ENCODE measurements at regions not wholly inside any gene's neighbourhood (a gene's known extent, or its start where the extent isn't known, plus 50 kb on each side); places are given as distances from the start of the nearest gene placed in this dataset.

- Histone ChIP-seq H4K91ac (replicated peaks; ENCODE audit: insufficient read length, low read length) (no peak overlapping the region), H4K20me1 (replicated peaks in 1 of 2; ENCODE audit: control insufficient read depth in 1 of 2, insufficient read depth in 2 of 2, low read length in 2 of 2) (no peaks in the 10 kb centered on the region), H4K5ac (ENCODE audit: insufficient read length, low read depth, low read length) (no peak overlapping the region), H3K56ac (replicated peaks; ENCODE audit: insufficient read length, low read depth, low read length) (no peak overlapping the region), H2BK120ac (replicated peaks; ENCODE audit: low read depth, low read length) (no peak overlapping the region), H2BK5ac (ENCODE audit: low read depth, low read length) (no peak overlapping the region), H3K79me2 (ENCODE audit: control insufficient read depth in 1 of 2, insufficient read depth in 2 of 2, low read length in 2 of 2) (no peaks in the 10 kb centered on the region), H3K79me1 (ENCODE audit: low read depth, low read length) (no peaks in the 10 kb centered on the region), H3K4me1 (replicated peaks in 1 of 4; ENCODE audit: control insufficient read depth in 3 of 4, insufficient read depth in 4 of 4, low read length in 3 of 4) (no peaks in the 10 kb centered on the region), H3K27me3 (replicated peaks in 1 of 4; ENCODE audit: control insufficient read depth in 3 of 4, extremely low read depth in 1 of 4, insufficient read depth in 3 of 4, low read length in 3 of 4) (no peaks in the 10 kb centered on the region), H3K23ac (ENCODE audit: insufficient read length) (no peak overlapping the region), H2BK12ac (ENCODE audit: low read depth, low read length) (no peak overlapping the region), H3K23me2 (ENCODE audit: low read depth, low read length) (no peaks in the 10 kb centered on the region), H3K4ac (replicated peaks; ENCODE audit: insufficient read length, low read depth, low read length) (no peak overlapping the region), H3K27ac (ENCODE audit: low read depth, low read length) (no peak overlapping the region), H2BK15ac (ENCODE audit: low read length) (no peak overlapping the region), H2AFZ (ENCODE audit: low read length) (no peak overlapping the region), H3K18ac (ENCODE audit: extremely low read depth, low read length) (no peak overlapping the region), H4K8ac (ENCODE audit: extremely low read depth, insufficient read depth, low read length) (no peak overlapping the region), H3K14ac (ENCODE audit: insufficient read length) (no peak overlapping the region), H2AK5ac (ENCODE audit: low read depth, low read length) (no peak overlapping the region), H3K9ac (replicated peaks in 1 of 4; ENCODE audit: extremely low read depth in 1 of 4, low read depth in 3 of 4, low read length in 3 of 4) (no peak overlapping the region), H2BK20ac (ENCODE audit: low read length) (no peak overlapping the region), H3K4me3 (ENCODE audit: extremely low read depth in 1 of 4, insufficient read depth in 2 of 4, low read depth in 3 of 4, low read length in 4 of 4) (no peak overlapping the region), H3K4me2 (ENCODE audit: insufficient read depth in 1 of 2, low read depth in 2 of 2, low read length in 2 of 2) (no peak overlapping the region), H3K9me3 (ENCODE audit: insufficient read depth in 2 of 2, low read depth in 1 of 2, low read length in 1 of 2) (peaks cover 12 to 14% of the 10 kb centered on the region in 2 experiments; a peak in 3 of 4 replicates), H3K36me3 (ENCODE audit: control insufficient read depth in 2 of 4, insufficient read depth in 4 of 4, low read length in 3 of 4) (no peaks in the 10 kb centered on the region)
- no peak for FAIRE-seq
- WGBS, 2 experiments (ENCODE audit: extremely low coverage in 1 of 2, insufficient coverage in 1 of 2, insufficient read length in 1 of 2, insufficient replicate concordance in 2 of 2, low coverage in 1 of 2, low lambda C conversion rate in 2 of 2, missing lambda C conversion rate in 1 of 2), result 81% methylated on average over 4 of the region's 4 CpGs; no CpG with 5 or more reads in 1 of the 2 experiments
- CTCF ChIA-PET (ENCODE audit: partially characterized antibody), result interaction anchor here (1.1 to 1.6 kb wide), 4 partner anchors 17 to 72 kb away, joined by 3 to 4 read pairs (median 3); no protein-coding TSS in a partner anchor
- DNase-seq (ENCODE audit: low read depth in 1 of 2, low spot score in 2 of 2), result no peak
- POLR2A ChIA-PET (ENCODE audit: partially characterized antibody), result no interaction called here
- no peak for TF ChIP-seq KDM5A (IDR thresholded peaks at IDR 0.05; ENCODE audit: low read length)
- TF ChIP-seq BCL11A (IDR thresholded peaks at IDR 0.05; ENCODE audit: low read depth in 2 of 2, low read length in 2 of 2), result no peak
- no peak for TF ChIP-seq GABPA (IDR thresholded peaks at IDR 0.05; ENCODE audit: borderline replicate concordance, insufficient read depth, low read length)
- TF ChIP-seq MAFK (IDR thresholded peaks at IDR 0.05; ENCODE audit: low read depth, low read length), result no peak
- TF ChIP-seq SIN3A (conservative IDR thresholded peaks at IDR 0.05 in 1 of 2, IDR thresholded peaks at IDR 0.05 in 1 of 2; ENCODE audit: low read depth in 1 of 2, low read length in 2 of 2), result no peak
- TF ChIP-seq ATF2 (IDR thresholded peaks at IDR 0.05; ENCODE audit: low read length), result no peak
- TF ChIP-seq TAF1 (IDR thresholded peaks at IDR 0.05; ENCODE audit: low read depth, low read length), result no peak
- no peak for TF ChIP-seq TBP (IDR thresholded peaks at IDR 0.05; ENCODE audit: low read depth, low read length)
- no peak for TF ChIP-seq TEAD4 (IDR thresholded peaks at IDR 0.05; ENCODE audit: low read depth, low read length)
- no peak for TF ChIP-seq JUND (IDR thresholded peaks at IDR 0.05; ENCODE audit: low read length)
Observed at GRCh38 chr9:93892748-93893147, 62.4 kb downstream of the BARX1 start.
